GM19239 (cell line): ENCODE measurements at regions not wholly inside any gene's neighbourhood (a gene's known extent, or its start where the extent isn't known, plus 50 kb on each side); places are given as distances from the start of the nearest gene placed in this dataset.

ENCODE experiments used
- DNase-seq: peaks from one replicate; pipeline ENCODE4 v3.0.0; 2011; ENCODE audit warnings: low spot score; ENCODE audit not compliant: insufficient read length
- FAIRE-seq: peaks from 2 replicates; lab custom pipeline; 2011; peaks lifted over from hg19 to GRCh38; lab: Jason Lieb, UNC

DNA sequence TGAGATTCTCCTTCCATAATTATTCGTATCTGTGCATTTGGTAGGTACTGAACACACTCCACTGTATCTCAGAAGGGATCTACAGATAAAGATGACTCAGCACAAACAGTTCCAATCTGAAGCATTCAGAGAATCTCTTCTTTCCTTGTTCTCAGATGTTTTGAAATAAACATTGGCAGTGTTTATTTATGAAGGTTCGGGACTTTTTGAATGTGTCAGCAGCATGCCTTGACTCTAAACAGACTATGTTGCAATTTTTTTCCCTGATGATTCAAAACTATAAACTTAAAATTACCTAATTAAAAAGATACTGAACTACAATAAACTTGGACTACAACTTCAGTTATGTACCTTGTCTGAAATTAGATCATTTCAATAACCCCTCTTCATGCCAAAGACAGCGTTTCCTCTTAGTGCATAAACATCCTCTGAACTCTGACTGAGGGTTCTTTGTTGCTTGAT, 612.9 kb upstream of the TBL1XR1 start:
- DNase-seq, result no peak
- FAIRE-seq, result no peak

DNA sequence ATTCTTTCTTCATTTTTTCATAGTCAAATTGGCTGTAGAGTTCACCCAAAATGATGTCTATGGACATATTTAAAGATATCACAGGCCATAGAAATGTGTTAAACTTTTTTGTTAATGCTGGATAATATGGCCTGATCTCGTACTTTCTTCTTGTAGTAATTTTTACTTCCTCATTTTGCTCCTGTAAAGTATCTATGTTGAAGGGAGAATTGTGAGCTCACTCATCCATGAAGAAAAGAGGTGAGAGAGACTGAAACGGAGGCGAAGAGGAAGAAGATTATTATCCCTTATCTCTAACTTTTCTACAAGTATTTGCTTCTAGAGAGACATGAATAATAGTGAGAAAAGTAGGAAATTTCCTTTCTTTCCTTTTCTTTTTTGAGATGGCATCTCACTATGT, 613.8 kb upstream of the TBL1XR1 start:
- no peak for FAIRE-seq
- no peak for DNase-seq

DNA sequence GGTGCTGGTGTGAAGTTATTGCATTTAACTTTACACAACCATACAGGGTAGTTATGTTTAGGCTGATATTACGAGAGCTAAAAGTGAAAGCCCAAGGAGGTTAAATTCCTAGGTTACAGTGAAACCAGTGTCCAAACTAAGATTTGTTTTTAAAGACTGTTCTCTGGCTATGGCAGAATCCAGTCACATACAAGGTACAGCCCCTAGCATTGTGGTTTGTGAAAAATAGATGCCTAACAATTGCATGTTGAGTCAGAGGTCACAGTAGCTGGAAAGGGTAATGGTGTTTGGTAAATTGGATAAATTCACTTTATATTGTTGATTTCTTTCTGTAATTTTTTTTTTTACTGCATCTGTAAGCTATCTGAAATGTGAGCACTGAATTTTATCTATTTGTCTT, 614.6 kb upstream of the TBL1XR1 start:
- DNase-seq, result no peak
- no peak for FAIRE-seq

DNA sequence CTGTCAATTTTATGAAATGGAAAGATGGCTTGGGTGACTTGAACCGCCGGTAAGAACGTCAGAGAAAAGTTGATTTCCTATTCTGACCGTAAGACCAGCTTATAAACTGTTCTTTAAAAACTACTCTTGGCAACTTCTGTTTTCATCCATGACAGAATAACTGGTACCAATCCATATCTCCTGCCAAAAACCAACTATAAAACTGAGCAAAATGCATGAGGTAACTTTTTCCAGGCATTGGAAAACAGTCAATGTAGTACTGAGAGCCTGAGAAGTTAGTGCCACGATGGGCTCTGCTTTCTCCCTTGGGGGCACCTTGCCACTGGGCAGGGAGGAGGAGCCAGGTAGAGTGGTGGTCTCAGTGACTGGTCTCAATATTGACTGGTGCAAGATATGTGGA, 615.2 kb upstream of the TBL1XR1 start:
- no peak for FAIRE-seq
- no peak for DNase-seq

DNA sequence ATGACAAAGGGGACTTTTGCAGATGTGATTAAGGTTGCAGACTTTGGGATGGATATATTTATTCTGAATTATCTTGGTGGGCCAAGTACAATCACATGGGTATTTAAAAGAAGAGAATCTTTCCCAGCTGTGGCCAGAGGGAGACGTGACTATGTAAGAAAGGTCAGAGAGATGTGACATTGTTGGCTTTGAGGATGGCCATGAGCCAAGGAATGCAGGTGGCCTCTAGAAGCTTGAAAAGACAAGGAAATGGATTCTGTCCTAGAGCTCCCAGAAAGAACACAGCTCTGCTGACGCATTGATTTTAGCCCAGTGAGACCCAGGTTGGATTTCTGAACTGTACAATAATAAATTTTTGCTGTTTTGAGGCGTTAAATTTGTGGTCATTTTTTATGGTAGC, 616.0 kb upstream of the TBL1XR1 start:
- no peak for FAIRE-seq

DNA sequence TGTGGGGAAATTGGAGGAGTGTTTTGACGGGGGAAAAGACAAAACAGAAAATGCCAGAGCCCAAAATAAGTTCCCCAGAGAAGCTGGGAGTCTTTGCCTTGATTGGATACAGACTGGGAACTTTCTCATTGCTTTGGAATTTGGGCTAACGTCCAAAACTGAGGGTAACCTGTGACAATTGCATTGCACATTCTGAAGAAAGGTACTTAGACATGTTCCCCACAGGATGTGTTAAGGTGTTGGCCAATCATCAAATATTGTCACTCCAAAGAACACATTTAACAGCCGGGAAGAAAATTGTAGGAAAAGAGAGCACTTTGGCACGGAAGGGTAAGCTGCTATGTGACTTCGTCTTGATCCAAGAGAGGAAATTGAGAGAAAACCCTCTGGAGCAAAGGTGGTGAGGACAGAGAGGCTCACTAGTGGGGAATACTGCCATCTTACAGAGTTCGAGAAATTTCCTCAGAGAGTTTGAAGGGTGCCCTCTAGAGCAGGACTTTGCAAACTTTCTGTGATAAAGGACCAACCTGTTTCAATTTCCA, 619.5 kb upstream of the TBL1XR1 start:
- FAIRE-seq (no peak), DNase-seq (no peak)

More for the DNA sequence above, 616.0 kb upstream of the TBL1XR1 start:
- no peak for DNase-seq

DNA sequence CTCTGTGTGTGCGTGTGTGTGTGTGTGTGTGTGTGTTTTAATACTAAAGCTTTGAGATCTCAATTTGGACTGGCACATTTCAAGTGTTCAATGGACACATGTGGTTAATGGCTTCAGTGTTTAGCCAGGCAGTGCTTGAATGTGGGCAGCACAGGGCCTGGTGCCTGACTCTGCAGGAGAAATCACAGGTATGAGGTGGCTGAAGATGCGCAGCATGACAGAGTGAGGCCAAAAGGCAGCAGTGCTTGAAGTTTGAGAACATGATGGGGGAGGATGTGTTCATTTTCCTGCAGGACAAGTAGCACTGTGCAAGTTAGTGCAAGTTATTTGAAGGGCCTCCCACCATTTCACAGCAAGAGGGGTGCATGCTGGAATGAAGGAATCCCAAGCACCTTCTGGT, 620.5 kb upstream of the TBL1XR1 start:
- DNase-seq (no peak), FAIRE-seq (no peak)

DNA sequence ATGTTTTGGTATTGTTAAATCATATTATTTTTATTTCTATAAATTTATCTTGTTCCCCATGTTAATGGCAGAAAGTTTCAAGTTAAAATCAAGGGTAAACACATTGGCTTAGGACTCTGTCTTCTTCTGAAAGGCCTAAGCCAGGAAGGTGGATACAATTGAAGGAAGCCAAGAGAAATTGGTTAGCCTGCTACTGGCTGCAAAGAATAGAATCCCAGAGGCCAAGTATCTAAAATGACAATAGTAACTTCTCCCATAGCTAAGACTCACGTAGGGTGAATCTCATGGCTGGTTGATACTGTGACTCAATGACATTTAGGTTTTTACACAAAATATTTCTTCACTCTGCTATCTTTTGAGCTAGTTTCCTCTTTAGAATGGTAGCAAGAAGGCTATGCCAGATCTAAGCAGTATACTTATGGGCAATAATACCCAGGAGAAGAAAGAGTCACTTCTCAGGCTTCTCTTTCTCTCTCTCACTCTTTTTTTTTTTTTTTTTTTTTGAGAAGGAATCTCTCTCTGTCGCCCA, 621.5 kb upstream of the TBL1XR1 start:
- DNase-seq, result no peak
- no peak for FAIRE-seq

DNA sequence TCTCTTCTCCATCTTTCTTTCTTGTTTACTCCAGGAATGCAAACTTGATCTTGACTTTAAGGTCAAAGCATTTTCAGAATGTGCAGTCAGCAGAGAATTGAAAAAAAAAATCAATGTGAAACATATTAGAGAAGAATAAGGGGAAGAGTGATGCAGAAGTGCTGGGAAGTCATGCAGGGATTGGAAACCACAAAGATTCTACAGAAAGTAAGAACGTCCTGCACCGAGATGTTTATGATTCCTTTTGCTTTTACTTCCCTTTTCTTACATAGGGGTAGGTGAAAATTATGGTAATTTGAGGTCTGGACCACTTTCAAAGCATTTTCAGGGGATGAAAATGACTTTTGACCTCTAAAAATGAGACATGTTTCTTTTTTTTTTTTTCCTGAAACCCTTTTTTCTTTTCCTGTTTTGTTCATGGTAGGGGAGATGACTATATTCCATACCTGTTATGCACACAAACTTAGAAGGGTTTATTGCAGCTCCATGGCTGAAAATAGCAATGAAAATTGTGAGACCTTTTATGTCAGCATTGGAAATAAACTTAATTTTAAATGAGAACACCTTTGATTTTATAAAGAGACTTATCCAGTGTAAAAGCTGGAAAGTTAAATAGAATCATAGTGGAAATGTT, 623.5 kb upstream of the TBL1XR1 start:
- FAIRE-seq, result peak; percentile 72

DNA sequence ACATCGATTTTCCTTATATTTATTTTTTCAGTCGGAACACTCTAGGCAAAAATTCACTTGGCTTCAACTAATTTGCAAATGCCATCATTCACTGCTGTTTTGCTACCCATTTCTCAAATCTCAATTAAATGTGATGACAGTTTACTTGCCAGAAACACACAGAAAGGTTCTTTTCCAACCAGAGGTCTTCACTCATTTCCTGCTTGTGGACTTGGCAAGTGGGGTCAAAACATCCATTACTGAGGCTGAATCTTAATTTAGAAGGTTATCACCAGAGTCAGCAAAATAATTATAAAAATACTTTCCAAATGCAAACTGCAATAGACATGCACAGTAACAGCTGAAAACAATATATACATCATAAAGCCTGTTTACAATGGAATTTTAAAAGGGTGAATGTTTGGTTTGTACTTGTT, 625.4 kb upstream of the TBL1XR1 start:
- FAIRE-seq, result no peak
- no peak for DNase-seq

More for the DNA sequence above, 623.5 kb upstream of the TBL1XR1 start:
- no peak for DNase-seq

DNA sequence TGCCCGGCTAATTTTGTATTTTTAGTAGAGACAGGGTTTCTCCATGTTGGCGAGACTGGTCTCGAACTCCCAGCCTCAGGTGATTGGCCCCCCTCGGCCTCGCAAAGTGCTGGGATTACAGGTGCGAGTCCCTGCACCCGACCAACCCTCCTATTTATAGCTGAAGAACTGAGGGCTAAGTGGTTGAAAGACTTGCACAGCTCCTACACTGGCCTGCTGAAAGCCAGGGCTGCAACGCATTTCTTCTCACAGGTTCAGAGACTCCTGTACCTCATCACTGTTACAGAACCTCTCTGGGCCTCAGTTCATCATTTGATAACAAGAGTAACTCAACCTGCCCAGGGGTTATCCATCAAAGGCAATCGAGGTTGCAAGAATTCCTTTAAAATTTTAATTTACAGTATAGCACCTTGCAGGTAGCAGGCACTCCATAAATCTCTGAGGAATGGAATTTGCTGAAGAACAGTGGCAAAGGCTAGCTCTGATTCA, 626.5 kb upstream of the TBL1XR1 start:
- no peak for DNase-seq
- FAIRE-seq, result no peak

DNA sequence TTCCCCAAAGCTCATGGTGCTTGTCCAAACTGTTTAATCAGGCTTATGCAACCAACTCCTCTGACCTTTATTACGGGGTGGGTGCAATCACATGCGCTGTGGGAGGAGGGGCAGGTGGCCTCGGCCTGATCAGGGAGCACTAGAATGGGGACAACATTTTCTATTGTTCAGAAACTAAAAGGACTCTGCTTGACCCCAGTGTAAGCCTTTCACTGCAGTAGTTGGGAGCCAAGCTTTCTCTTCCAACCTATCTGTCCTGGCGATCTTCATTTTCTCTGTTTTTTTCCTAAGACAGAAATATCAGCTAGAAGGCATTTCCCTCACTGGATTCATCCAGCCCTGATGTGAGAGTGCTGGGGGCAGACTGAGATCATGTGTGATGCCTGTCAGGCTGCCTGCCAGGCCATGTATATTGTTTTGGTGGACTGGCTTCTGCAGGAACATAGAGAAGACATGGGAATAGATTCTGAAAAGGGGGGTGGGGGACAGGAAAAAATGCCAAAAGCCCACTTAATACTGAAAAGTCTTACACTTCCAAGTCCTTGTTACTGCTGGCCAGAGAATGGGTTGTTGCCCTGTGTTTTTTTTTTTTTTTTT, 627.0 kb upstream of the TBL1XR1 start:
- FAIRE-seq (no peak), DNase-seq (no peak)

DNA sequence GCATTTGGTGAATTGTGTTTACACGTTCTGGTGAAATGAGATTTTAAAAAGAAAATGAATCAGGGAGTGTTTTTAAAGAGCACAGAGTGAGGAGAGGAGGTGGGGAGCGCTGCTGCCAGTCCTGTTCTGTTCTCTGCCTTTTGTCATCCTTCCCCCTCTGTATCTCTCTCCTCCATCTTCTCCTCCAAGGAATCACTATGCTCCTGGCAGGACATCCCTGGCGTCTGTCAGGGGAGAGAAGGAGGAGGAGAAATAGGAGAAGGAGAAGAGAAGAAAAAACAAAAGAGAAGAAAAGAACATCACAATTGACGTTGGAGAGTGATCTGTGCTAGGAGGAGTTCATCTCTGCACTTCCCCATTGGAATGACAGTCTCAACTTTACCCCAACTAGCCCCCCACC, 627.6 kb upstream of the TBL1XR1 start:
- DNase-seq (no peak), FAIRE-seq (no peak)

DNA sequence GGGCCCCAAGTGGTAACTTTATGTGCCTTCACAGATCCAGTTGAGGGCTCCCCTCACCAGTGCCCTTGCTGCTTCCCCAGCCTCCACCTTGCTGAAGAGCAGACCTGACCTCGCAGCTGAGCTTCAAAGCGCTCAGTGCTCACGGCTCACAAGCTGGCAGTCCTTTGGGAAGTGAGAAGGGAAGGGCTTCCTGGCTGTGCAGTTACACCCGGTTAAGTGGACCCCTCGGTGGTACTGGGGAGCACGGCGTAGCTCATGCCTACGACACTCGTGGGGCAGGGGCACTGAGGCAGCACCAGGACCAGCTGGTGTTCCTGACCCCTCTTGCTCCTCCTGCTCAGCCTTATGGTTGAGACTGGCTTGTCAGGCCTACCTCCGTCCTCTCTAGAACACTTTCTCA, 629.0 kb upstream of the TBL1XR1 start:
- FAIRE-seq, result no peak
- DNase-seq, result no peak

DNA sequence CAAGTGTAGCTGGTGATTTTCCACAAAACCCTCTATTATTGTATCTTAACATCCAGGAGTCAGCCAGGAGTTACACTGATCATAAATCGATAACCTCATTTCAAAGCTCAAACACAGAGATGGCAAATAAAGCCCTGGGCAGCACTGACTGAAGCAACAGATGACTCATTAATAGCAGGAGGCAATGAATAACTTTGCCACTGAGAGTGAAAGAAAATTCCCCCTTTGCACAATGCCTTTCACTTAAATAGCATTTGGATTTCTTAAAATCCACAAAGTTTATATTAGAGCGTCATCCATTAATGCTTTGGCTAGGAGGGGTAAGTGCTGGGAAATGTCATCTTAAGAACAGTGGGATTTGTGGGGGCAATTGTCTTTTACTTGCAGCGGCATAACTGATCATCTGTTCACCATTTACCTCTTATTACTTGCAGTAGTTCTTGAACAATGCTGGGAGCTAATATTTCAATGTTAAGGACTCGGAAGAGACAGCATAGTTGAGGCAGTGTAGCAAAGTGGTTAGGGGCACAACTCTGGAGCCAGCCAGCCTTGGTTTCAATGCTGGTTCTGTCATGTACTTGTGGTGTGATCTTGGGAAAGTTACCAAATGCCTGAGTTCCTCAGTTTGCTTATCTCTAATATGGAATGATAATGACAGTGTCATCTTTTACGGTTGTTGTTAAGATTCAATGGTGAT, 630.4 kb upstream of the TBL1XR1 start:
- DNase-seq, result no peak
- FAIRE-seq, result no peak

DNA sequence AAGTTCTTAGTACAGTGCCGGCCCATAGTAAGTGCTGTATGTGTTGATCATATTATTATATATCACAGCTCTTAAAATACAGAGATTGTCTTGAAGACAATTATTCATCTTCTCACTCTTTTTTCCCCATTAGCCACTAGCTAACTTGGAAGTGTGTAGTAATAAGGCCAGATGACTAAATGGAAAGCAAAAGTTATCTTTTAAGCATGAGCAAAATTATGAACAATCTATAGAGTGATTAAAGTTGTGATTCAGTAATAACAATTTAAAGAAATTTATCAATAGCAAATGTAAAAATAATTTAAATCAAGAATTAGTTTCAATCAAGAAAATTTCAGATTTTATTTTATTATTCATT, 630.9 kb upstream of the TBL1XR1 start:
- no peak for DNase-seq
- FAIRE-seq, result no peak

DNA sequence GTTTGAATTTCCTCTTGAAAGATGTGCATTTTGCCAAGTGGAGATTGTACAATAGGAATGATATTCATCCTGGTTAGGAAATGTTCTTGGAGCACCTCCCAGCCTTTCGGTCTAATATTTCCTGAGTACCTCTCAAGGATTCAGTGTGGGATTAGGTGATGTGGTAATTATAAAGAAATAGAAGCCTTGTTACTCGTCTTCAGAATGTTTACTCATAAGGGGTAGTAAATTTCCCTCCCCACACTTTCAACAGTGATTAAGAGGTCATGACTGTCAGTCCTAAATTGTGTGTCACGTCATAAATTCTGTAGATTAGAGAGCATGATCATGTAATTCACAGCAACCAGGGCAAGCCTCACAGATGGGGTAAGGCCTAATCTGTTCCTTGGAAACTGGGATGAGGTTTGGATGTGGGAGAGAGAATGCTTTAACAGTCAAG, 633.1 kb upstream of the TBL1XR1 start:
- DNase-seq, result no peak
- no peak for FAIRE-seq

DNA sequence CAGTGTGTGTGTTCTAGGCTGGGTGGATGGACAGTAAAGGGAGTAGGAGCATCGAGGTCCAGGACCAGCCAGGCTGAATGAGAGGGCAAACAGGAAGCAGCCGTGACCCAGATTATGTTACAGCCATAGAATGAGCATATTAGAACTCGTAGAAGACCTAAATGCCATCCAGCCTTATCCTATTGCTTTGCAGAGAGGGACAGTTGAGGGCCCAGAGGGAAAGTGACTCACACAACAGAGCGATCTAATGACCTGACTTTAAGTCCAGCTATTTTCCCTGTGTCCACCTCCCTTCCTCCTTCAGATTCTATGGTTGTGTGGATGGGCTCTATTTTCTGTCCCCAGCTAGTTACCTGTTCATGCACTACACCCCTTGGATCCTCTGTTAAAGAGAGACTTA, 634.1 kb upstream of the TBL1XR1 start:
- DNase-seq (no peak), FAIRE-seq (no peak)

DNA sequence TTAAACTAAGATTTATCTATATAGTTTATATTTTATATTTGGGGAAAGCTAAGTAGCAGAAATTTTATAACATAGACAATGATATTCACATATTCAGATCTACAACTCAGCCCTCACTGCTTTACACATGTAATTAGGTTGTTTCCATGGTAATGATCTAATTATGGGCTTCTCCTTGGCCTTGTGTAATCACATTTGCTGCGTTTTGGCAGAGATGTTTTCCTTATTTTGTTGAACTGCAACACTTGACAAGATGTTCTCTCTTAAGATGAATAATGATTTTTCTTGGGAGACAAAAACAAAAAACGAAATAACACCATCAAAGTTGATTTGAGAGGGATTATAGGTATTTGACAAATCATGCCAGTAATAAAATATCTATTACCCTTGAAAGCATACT, 635.6 kb upstream of the TBL1XR1 start:
- FAIRE-seq (no peak), DNase-seq (no peak)

DNA sequence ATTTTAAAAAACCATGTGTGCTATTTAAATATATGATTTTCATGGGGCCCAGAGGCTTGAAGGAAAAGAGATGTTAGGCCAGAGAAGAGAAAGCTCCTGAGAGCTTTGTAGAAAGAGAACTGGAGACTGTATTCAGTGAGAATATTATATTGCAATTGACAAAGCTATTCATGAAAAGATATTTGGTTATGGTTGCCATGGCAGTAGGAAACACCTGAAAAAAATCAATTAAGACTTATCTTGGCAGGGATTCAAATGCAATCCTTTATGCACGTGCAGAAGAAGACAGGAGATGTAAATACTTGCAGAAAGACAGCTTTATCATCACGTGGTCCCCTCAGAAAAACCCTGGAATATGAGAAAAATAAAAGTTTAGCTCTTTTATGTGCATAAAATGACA, 636.0 kb upstream of the TBL1XR1 start:
- no peak for DNase-seq
- no peak for FAIRE-seq

DNA sequence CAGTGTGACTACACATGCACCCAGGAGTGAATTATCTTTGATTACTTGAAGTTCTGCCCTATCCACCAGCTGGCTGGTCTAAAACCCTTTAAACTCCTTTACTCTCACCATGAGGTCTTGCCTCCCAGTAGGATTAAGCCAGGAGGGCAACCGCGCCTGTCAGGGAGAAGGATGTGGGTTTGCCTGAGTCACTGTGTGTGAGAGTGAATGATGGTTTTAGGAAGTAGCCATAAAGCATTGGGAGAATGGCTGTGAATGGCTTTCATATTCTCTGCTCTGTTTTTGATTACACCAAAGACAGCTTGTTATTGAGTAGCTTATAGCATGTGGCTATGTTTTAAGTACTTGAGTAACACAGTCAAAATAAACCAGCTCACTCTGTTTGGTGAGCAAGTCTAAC, 637.7 kb upstream of the TBL1XR1 start:
- DNase-seq (no peak), FAIRE-seq (no peak)
